Breast epithelium (tissue), 4 donors: ENCODE measurements at regions not wholly inside any gene's neighbourhood (a gene's known extent, or its start where the extent isn't known, plus 50 kb on each side); places are given as distances from the start of the nearest gene placed in this dataset.

Experiments used
- DNase-seq, 2 donors: peaks; one replicate each; pipeline ENCODE4 v3.0.0-alpha.2; 2019; ENCODE audit warnings: low spot score in 2 of 2
- H3K27ac ChIP-seq, 2 donors: fragments of 200-600 bp; sonication (generic) in 1 of 2; one replicate each; pipeline ENCODE4 v1.5.1; 2016 to 2019; ENCODE audit warnings: mild to moderate bottlenecking in 1 of 2
- H3K27me3 ChIP-seq, 2 donors: fragments of 200-600 bp; sonication (generic) in 1 of 2; one replicate each; pipeline versions ENCODE4 v1.5.1 to v1.6.0; 2017 to 2019; ENCODE audit warnings: control low read depth in 1 of 2, mild to moderate bottlenecking in 1 of 2
- H3K36me3 ChIP-seq: fragments of 200-600 bp; one replicate; pipeline ENCODE4 v1.5.1; 2019
- H3K4me1 ChIP-seq, 2 donors: fragments of 200-600 bp; sonication (generic); one replicate each; pipeline ENCODE4 v1.5.1; 2016 to 2019; ENCODE audit warnings: control low read depth in 1 of 2
- H3K4me3 ChIP-seq, 3 donors: fragments of 200-600 bp; sonication (generic); 1 replicate in 2 of 3; 2 replicates in 1 of 3; pipeline ENCODE4 v1.5.1; 2016 to 2019; ENCODE audit warnings: mild to moderate bottlenecking in 3 of 3, moderate library complexity in 2 of 3
- H3K9me3 ChIP-seq, 2 donors: fragments of 200-600 bp; sonication (generic) in 1 of 2; one replicate each; pipeline ENCODE4 v1.5.1; 2016 to 2019; ENCODE audit warnings: control low read depth in 1 of 2
- POLR2A ChIP-seq: fragments of 450-650 bp; IDR thresholded peaks from one replicate; pipeline ENCODE4 v1.6.1; 2016; ENCODE audit warnings: antibody characterized with exemption, mild to moderate bottlenecking, moderate library complexity
- POLR2AphosphoS5 ChIP-seq, 3 donors: sonication (generic); formaldehyde crosslinking; IDR thresholded peaks; one replicate each; pipeline ENCODE4 v1.6.1; 2017; ENCODE audit warnings: antibody characterized with exemption in 3 of 3
- intact Hi-C: fragments of 100-400 bp; cut with DNase I; formaldehyde crosslinking; loops from one replicate; pipeline ENCODE4 v1.15.1; 2023; ENCODE audit warnings: low total_unique reads
- TF ChIP-seq, protein P1 (sequence below), 3 donors: fragments of 450-650 bp; IDR thresholded peaks; one replicate each; pipeline ENCODE4 v1.5.1; 2016 to 2017; ENCODE audit warnings: antibody characterized with exemption in 3 of 3, mild to moderate bottlenecking in 3 of 3, moderate library complexity in 3 of 3

DNA sequence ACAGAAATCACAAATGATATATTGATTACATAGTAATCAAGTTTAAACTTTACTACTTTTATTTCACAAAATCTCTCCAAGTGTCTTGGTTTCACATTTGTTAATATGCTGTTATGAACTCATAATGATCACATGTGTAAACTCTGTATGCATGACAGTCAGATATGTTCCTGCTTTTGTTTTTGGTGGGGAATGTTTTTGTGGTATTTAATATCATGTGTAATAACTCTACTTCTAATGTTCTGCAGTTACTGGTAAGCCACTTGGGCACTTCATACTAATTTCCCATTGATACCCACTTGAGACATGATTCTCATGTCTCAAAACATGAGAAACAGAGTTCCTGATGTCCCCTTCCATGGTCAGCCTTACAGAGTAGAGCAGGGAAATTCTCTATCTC, 109.1 kb upstream of the INHBA start:
- Histone ChIP-seq H3K9me3 (no peaks in the 10 kb centered on the region), H3K27me3 (no peaks in the 10 kb centered on the region), H3K4me3 (no peak overlapping the region), H3K4me1 (no peaks in the 10 kb centered on the region), H3K36me3 (no peaks in the 10 kb centered on the region), H3K27ac (no peak overlapping the region)
- intact Hi-C loops: no loop called here
- no peak for DNase-seq
- TF ChIP-seq, protein P1, sequence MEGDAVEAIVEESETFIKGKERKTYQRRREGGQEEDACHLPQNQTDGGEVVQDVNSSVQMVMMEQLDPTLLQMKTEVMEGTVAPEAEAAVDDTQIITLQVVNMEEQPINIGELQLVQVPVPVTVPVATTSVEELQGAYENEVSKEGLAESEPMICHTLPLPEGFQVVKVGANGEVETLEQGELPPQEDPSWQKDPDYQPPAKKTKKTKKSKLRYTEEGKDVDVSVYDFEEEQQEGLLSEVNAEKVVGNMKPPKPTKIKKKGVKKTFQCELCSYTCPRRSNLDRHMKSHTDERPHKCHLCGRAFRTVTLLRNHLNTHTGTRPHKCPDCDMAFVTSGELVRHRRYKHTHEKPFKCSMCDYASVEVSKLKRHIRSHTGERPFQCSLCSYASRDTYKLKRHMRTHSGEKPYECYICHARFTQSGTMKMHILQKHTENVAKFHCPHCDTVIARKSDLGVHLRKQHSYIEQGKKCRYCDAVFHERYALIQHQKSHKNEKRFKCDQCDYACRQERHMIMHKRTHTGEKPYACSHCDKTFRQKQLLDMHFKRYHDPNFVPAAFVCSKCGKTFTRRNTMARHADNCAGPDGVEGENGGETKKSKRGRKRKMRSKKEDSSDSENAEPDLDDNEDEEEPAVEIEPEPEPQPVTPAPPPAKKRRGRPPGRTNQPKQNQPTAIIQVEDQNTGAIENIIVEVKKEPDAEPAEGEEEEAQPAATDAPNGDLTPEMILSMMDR (IDR thresholded peaks at IDR 0.05): no peak
- TF ChIP-seq POLR2AphosphoS5 (IDR thresholded peaks at IDR 0.05) (no peak), POLR2A (no peak)

DNA sequence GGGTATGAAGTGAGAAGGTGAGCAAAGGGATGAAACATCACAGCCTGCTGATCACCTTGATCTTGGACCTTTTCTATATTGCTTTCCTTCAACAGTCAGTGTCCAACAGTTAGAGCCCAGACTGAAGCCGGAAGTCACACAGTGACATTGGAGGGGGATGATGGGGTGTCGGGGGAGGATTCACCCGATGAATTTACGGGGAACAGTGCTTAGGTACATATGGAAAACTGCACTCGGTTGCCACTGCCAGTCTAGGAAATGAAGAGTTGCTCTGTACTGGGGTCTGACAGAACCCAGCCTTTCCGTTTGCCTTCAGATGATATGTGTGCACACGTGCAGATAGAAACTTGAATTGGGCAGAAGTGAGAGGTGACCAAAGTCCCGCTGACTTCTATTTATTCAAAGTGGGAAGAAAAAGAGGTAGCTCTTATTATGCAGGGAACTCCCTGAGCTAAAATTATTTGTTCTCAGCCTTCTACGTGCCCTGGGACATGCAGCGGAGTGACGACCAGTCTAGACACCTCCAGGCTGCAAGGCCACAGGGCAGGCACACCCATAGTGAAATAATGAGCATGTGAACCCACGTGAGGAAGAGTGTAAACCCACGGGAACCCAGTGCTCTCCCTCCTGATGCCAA, 107.2 kb upstream of the INHBA start:
- intact Hi-C loops: no loop called here
- TF ChIP-seq POLR2AphosphoS5 (IDR thresholded peaks at IDR 0.05) (no peak), POLR2A (no peak)
- TF ChIP-seq, protein P1 (IDR thresholded peaks at IDR 0.05): no peak
- H3K27ac ChIP-seq: no peak overlapping the region
- no peaks in the 10 kb centered on the region for H3K27me3 ChIP-seq
- no peak for DNase-seq
- no peak overlapping the region for H3K4me3 ChIP-seq
- no peaks in the 10 kb centered on the region for H3K9me3 ChIP-seq
- H3K4me1 ChIP-seq: no peaks in the 10 kb centered on the region
- no peaks in the 10 kb centered on the region for H3K36me3 ChIP-seq

- H3K4me1 ChIP-seq: no peaks in the 10 kb centered on the region
- no peaks in the 10 kb centered on the region for H3K9me3 ChIP-seq
- no peak for TF ChIP-seq POLR2A
- DNase-seq: no peak
- intact Hi-C loops: no loop called here
- H3K27me3 ChIP-seq: no peaks in the 10 kb centered on the region
- no peaks in the 10 kb centered on the region for H3K36me3 ChIP-seq
- no peak overlapping the region for H3K4me3 ChIP-seq
- no peak overlapping the region for H3K27ac ChIP-seq
Observed at GRCh38 chr7:41809529-41809939, 106.6 kb upstream of the INHBA start.

DNA sequence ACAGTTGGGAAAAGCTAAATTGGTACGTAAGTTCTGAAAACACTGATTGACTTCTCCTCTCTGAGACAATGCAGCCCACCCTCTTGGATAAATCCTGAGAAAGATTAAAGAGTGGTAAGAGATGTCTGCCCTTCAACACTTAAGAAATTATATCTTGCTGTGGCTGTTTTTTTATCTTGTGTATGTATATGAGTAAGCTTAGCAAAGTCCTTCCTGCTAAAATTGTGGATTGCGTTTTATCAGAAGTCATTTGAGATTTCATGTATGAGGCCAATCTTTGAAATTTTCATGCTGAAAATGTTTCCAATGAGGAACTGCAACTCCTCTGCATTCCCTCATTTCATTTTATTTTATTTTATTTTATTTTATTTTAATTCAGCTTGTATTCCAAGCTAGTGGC, 106.2 kb upstream of the INHBA start:
- intact Hi-C loops: no loop called here
- no peaks in the 10 kb centered on the region for H3K36me3 ChIP-seq
- no peak for DNase-seq
- no peak overlapping the region for H3K27ac ChIP-seq
- TF ChIP-seq, protein P1 (IDR thresholded peaks at IDR 0.05): no peak
- TF ChIP-seq POLR2A (no peak), POLR2AphosphoS5 (IDR thresholded peaks at IDR 0.05) (no peak)
- no peaks in the 10 kb centered on the region for H3K27me3 ChIP-seq
- H3K9me3 ChIP-seq: no peaks in the 10 kb centered on the region
- no peaks in the 10 kb centered on the region for H3K4me1 ChIP-seq
- no peak overlapping the region for H3K4me3 ChIP-seq

DNA sequence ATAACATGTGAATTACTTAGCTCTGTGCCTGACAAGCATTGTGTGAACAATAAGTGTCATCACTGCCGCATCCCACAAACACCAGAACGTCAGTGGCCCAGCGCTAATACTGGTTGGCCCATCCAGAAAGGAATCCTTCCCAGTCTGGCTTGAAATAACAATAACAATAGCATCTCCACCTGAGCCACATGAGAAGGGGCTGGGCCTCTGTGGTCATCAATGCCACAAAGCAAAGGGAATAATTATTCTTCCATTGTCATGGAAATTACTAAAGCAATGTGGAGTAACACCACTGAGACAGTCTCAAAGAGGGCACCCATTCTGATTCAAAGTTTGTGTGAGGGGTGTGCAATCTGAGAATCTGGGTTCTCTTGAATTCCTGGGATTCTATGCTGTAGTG, 105.7 kb upstream of the INHBA start:
- Histone ChIP-seq H3K4me3 (no peak overlapping the region), H3K9me3 (no peaks in the 10 kb centered on the region), H3K27me3 (no peaks in the 10 kb centered on the region), H3K36me3 (no peaks in the 10 kb centered on the region), H3K4me1 (no peaks in the 10 kb centered on the region), H3K27ac (no peak overlapping the region)
- intact Hi-C loops: no loop called here
- DNase-seq: no peak
- TF ChIP-seq, protein P1 (IDR thresholded peaks at IDR 0.05): no peak
- TF ChIP-seq POLR2A: no peak

GRCh38 chr7:41803569-41803968, 100.7 kb upstream of the INHBA start:
- no peak overlapping the region for H3K27ac ChIP-seq
- no peaks in the 10 kb centered on the region for H3K27me3 ChIP-seq
- TF ChIP-seq POLR2AphosphoS5 (IDR thresholded peaks at IDR 0.05): no peak
- no peak for TF ChIP-seq POLR2A
- TF ChIP-seq, protein P1 (IDR thresholded peaks at IDR 0.05): no peak
- no peaks in the 10 kb centered on the region for H3K9me3 ChIP-seq
- no peak for DNase-seq
- no peaks in the 10 kb centered on the region for H3K36me3 ChIP-seq
- H3K4me3 ChIP-seq: no peak overlapping the region
- H3K4me1 ChIP-seq: no peaks in the 10 kb centered on the region
- intact Hi-C loops: no loop called here
